MM.1S (cell line): ENCODE measurements at regions not wholly inside any gene's neighbourhood (a gene's known extent, or its start where the extent isn't known, plus 50 kb on each side); places are given as distances from the start of the nearest gene placed in this dataset.

Experiments used
- DNase-seq: peaks from one replicate; pipeline ENCODE4 v3.0.0-alpha.2; 2015
- H2AFZ ChIP-seq: fragments of 300-600 bp; sonication (generic); 2 replicates; pipeline ENCODE4 v1.6.0; 2016; ENCODE audit warnings: antibody characterized with exemption, low read length
- H3F3A ChIP-seq: fragments of 300-600 bp; sonication (generic); 2 replicates; pipeline ENCODE4 v1.6.1; 2016; ENCODE audit warnings: mild to moderate bottlenecking, antibody characterized with exemption, low read length, moderate library complexity, mixed read lengths; ENCODE audit not compliant: insufficient read depth
- H3K27ac ChIP-seq: fragments of 300-600 bp; sonication (generic); 2 replicates; pipeline ENCODE4 v1.5.1; 2016; ENCODE audit warnings: mild to moderate bottlenecking, low read length
- H3K27me3 ChIP-seq: fragments of 300-600 bp; sonication (generic); replicated peaks from 2 replicates; pipeline ENCODE4 v1.6.0; 2016; ENCODE audit warnings: low read length; ENCODE audit not compliant: insufficient read depth
- H3K36me3 ChIP-seq: fragments of 300-600 bp; sonication (generic); replicated peaks from 2 replicates; pipeline ENCODE4 v1.6.1; 2016; ENCODE audit warnings: mild to moderate bottlenecking, low read length, mixed read lengths; ENCODE audit not compliant: insufficient read depth
- H3K4me1 ChIP-seq: fragments of 300-600 bp; sonication (generic); 2 replicates; pipeline ENCODE4 v1.6.1; 2016; ENCODE audit warnings: low read length, mixed read lengths
- H3K4me2 ChIP-seq: fragments of 300-600 bp; sonication (generic); 2 replicates; pipeline ENCODE4 v1.6.0; 2016; ENCODE audit warnings: low read depth, low read length
- H3K4me3 ChIP-seq: fragments of 300-600 bp; sonication (generic); 2 replicates; pipeline ENCODE4 v1.5.1; 2016; ENCODE audit warnings: low read length, mixed read lengths
- H3K79me2 ChIP-seq: fragments of 300-600 bp; sonication (generic); 2 replicates; pipeline ENCODE4 v1.6.1; 2016; ENCODE audit warnings: mixed run types, low read length, mixed read lengths
- H3K9ac ChIP-seq: fragments of 300-600 bp; sonication (generic); 2 replicates; pipeline ENCODE4 v1.6.1; 2016; ENCODE audit warnings: low read length, mixed read lengths
- H3K9me2 ChIP-seq: fragments of 300-600 bp; sonication (generic); replicated peaks from 2 replicates; pipeline ENCODE4 v1.6.1; 2016; ENCODE audit warnings: mild to moderate bottlenecking, low read length, mixed read lengths; ENCODE audit not compliant: insufficient read depth
- H3K9me3 ChIP-seq: fragments of 300-600 bp; sonication (generic); replicated peaks from 2 replicates; pipeline ENCODE4 v1.6.1; 2016; ENCODE audit warnings: mild to moderate bottlenecking, low read length, mixed read lengths; ENCODE audit not compliant: insufficient read depth
- H4K20me1 ChIP-seq: fragments of 300-600 bp; sonication (generic); 2 replicates; pipeline ENCODE4 v1.6.1; 2016; ENCODE audit warnings: mild to moderate bottlenecking, low read length, moderate library complexity, mixed read lengths; ENCODE audit not compliant: insufficient read depth
- EZH2 ChIP-seq: fragments of 300-600 bp; sonication (generic); optimal IDR thresholded peaks from 2 replicates; pipeline ENCODE3; 2017; ENCODE audit warnings: low read depth, mild to moderate bottlenecking, antibody characterized with exemption, low read length, mixed read lengths
- EZH2phosphoT487 ChIP-seq: fragments of 300-600 bp; sonication (generic); IDR thresholded peaks from 2 replicates; pipeline ENCODE4 v1.6.1; 2018; ENCODE audit warnings: antibody characterized with exemption, low read length
- TF ChIP-seq, protein P1 (sequence below): fragments of 300-600 bp; sonication (generic); IDR thresholded peaks from 2 replicates; pipeline ENCODE4 v1.5.1; 2016; ENCODE audit warnings: antibody characterized with exemption, low read length, mixed read lengths

DNA sequence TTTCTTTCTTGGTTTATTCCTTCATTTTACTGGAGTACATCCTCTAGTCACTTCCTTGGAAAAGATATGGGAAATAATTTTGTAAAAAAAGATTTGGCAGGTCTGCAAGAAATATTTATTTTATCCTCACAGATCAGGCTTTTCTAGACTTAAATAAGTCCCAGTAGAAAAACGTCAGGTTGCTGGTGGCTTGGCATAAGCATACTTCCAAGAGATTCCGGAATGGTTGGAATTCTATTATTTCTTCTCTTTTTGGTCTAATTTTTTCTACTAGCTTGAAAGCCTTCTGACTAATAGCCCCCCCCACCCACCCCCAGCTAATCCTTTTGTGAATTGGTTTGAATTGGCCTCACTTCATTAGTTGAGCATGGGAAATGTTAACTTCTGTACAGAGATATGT is 147.6 kb downstream of the ZIC5 start:
- no peaks in the 10 kb centered on the region for H3K27me3 ChIP-seq
- no peaks in the 10 kb centered on the region for H3K4me1 ChIP-seq
- no peaks in the 10 kb centered on the region for H3K79me2 ChIP-seq
- no peak for DNase-seq
- no peaks in the 10 kb centered on the region for H3F3A ChIP-seq
- H3K9ac ChIP-seq = no peak overlapping the region
- no peak overlapping the region for H3K4me3 ChIP-seq
- no peak overlapping the region for H2AFZ ChIP-seq
- H3K36me3 ChIP-seq = no peaks in the 10 kb centered on the region
- H3K4me2 ChIP-seq = no peak overlapping the region
- H3K9me2 ChIP-seq = no peaks in the 10 kb centered on the region
- no peak overlapping the region for H3K27ac ChIP-seq
- no peaks in the 10 kb centered on the region for H3K9me3 ChIP-seq
- no peak for TF ChIP-seq EZH2phosphoT487
- TF ChIP-seq, protein P1, sequence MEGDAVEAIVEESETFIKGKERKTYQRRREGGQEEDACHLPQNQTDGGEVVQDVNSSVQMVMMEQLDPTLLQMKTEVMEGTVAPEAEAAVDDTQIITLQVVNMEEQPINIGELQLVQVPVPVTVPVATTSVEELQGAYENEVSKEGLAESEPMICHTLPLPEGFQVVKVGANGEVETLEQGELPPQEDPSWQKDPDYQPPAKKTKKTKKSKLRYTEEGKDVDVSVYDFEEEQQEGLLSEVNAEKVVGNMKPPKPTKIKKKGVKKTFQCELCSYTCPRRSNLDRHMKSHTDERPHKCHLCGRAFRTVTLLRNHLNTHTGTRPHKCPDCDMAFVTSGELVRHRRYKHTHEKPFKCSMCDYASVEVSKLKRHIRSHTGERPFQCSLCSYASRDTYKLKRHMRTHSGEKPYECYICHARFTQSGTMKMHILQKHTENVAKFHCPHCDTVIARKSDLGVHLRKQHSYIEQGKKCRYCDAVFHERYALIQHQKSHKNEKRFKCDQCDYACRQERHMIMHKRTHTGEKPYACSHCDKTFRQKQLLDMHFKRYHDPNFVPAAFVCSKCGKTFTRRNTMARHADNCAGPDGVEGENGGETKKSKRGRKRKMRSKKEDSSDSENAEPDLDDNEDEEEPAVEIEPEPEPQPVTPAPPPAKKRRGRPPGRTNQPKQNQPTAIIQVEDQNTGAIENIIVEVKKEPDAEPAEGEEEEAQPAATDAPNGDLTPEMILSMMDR = no peak
- H4K20me1 ChIP-seq = no peaks in the 10 kb centered on the region

DNA sequence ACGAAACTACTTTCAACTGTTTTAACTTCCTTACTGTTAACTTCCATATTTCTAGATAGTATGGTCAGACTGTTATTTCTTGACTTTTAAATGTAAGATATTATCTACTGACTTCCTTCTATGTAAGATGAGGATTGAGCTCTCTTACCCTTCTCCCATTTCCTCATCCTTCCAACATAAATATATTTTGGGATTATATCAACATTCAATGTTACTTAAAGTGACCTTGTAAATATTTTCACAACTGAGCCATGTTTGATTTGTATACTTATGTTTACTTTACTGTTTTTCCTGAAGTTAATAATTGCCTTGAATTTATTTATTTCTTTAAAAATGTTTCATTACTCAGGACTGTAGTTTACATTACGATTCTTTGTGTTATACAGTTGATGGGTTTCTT is 148.7 kb downstream of the ZIC5 start:
- DNase-seq = no peak
- no peaks in the 10 kb centered on the region for H3F3A ChIP-seq
- no peaks in the 10 kb centered on the region for H3K36me3 ChIP-seq
- H3K4me1 ChIP-seq = no peaks in the 10 kb centered on the region
- no peaks in the 10 kb centered on the region for H3K27me3 ChIP-seq
- no peaks in the 10 kb centered on the region for H3K9me3 ChIP-seq
- H3K4me2 ChIP-seq = no peak overlapping the region
- no peak overlapping the region for H3K27ac ChIP-seq
- H4K20me1 ChIP-seq = no peaks in the 10 kb centered on the region
- no peak overlapping the region for H2AFZ ChIP-seq
- no peak overlapping the region for H3K9ac ChIP-seq
- H3K9me2 ChIP-seq = no peaks in the 10 kb centered on the region
- no peaks in the 10 kb centered on the region for H3K79me2 ChIP-seq
- TF ChIP-seq, protein P1 = no peak
- TF ChIP-seq EZH2 (no peak), EZH2phosphoT487 (no peak)
- H3K4me3 ChIP-seq = no peak overlapping the region

DNA sequence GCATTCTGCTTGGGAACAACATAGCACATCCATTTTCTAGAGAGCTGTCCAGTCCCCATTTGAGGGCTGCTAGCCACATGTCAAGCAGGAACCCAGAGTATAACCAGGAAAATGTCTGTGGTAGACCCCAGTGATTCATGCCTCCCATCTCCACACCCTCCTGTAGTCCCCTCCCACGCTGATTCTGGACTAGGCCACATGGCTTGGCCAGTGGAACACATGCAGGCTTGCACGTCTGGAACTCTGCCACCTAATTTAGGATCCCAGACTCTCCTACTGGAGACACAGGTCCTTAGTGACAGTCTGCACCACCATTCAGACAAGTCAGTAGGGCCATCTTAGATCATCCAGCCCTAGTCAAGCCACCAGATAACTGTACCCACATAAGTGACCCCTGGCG is 149.8 kb downstream of the ZIC5 start:
- no peaks in the 10 kb centered on the region for H4K20me1 ChIP-seq
- no peaks in the 10 kb centered on the region for H3K4me1 ChIP-seq
- H3K9ac ChIP-seq = no peak overlapping the region
- H3K27ac ChIP-seq = no peak overlapping the region
- H3K4me2 ChIP-seq = no peak overlapping the region
- no peaks in the 10 kb centered on the region for H3K36me3 ChIP-seq
- no peaks in the 10 kb centered on the region for H3K9me2 ChIP-seq
- DNase-seq = no peak
- H3K9me3 ChIP-seq = no peaks in the 10 kb centered on the region
- no peak overlapping the region for H3K4me3 ChIP-seq
- no peak for TF ChIP-seq EZH2phosphoT487
- H3F3A ChIP-seq = no peaks in the 10 kb centered on the region
- no peak overlapping the region for H2AFZ ChIP-seq
- H3K27me3 ChIP-seq = no peaks in the 10 kb centered on the region
- H3K79me2 ChIP-seq = no peaks in the 10 kb centered on the region

DNA sequence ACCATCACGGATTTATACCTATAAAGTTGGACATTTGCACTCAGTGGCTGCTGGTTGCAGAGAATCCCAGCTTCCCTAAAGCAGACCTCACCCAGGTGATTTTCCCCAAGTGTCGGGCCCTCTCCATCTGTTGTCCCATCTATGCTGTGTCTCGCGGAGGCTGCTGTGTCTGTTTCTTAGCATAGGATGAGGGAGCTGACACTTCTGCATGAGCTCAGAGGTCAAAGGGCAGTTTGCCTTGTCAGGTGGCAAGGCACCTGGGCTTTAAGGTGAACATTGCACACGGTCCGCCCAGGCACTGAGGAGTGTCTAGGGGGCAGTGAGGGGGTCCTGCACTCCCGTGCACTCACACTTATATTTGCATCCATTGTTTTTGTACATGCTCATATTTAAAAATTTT is 151.6 kb downstream of the ZIC5 start:
- no peak overlapping the region for H3K27ac ChIP-seq
- H3K79me2 ChIP-seq = no peaks in the 10 kb centered on the region
- H3K36me3 ChIP-seq = no peaks in the 10 kb centered on the region
- DNase-seq = no peak
- H3K9me3 ChIP-seq = no peaks in the 10 kb centered on the region
- TF ChIP-seq EZH2 (no peak), EZH2phosphoT487 (no peak)
- TF ChIP-seq, protein P1 = no peak
- H3K9me2 ChIP-seq = no peaks in the 10 kb centered on the region
- H3K27me3 ChIP-seq = no peaks in the 10 kb centered on the region
- no peak overlapping the region for H2AFZ ChIP-seq
- no peaks in the 10 kb centered on the region for H3K4me1 ChIP-seq
- no peak overlapping the region for H3K4me3 ChIP-seq
- H4K20me1 ChIP-seq = no peaks in the 10 kb centered on the region
- H3K9ac ChIP-seq = no peak overlapping the region
- no peak overlapping the region for H3K4me2 ChIP-seq
- H3F3A ChIP-seq = no peaks in the 10 kb centered on the region
